Activated T-helper 17 cell treated with anti-CD3 and anti-CD28 coated beads, Interleukin-2, amount 50 U/mL, for 72 hours (primary cell): ENCODE measurements at regions not wholly inside any gene's neighbourhood (a gene's known extent, or its start where the extent isn't known, plus 50 kb on each side); places are given as distances from the start of the nearest gene placed in this dataset.

ENCODE experiments used
- ATAC-seq: fragments of 150-1000 bp; cut with Tn5 transposase; replicated peaks from 2 replicates; pipeline ENCODE4 v1.10.0; 2021; ENCODE audit warnings: mild to moderate bottlenecking, moderate library complexity
- H3K27ac Mint-ChIP-seq: one replicate; pipeline ENCODE4 v1.8.0; 2022; ENCODE audit warnings: mixed read lengths
- H3K27me3 Mint-ChIP-seq: one replicate; pipeline ENCODE4 v1.8.0; 2022; ENCODE audit warnings: mixed read lengths
- H3K36me3 Mint-ChIP-seq: one replicate; pipeline ENCODE4 v1.8.0; 2022; ENCODE audit warnings: low read depth, mild to moderate bottlenecking, mixed read lengths
- H3K4me1 Mint-ChIP-seq: one replicate; pipeline ENCODE4 v1.8.0; 2022; ENCODE audit warnings: mixed read lengths
- H3K4me3 Mint-ChIP-seq: one replicate; pipeline ENCODE4 v1.8.0; 2022; ENCODE audit warnings: mild to moderate bottlenecking, mixed read lengths
- H3K9me3 Mint-ChIP-seq: one replicate; pipeline ENCODE4 v1.8.0; 2022; ENCODE audit warnings: mixed read lengths

- ATAC-seq: no peak
- Mint-ChIP-seq H3K36me3 (no peaks in the 10 kb centered on the region), H3K4me3 (no peak overlapping the region), H3K9me3 (no peaks in the 10 kb centered on the region), H3K4me1 (no peaks in the 10 kb centered on the region), H3K27ac (no peak overlapping the region), H3K27me3 (peaks cover 7% of the 10 kb centered on the region)
These were observed 372.0 kb downstream of the ARHGEF28 start for GRCh38 chr5:73997960-73998359.

GRCh38 chr5:73996151-73996755, 370.3 kb downstream of the ARHGEF28 start:
- no peaks in the 10 kb centered on the region for H3K9me3 Mint-ChIP-seq
- H3K4me1 Mint-ChIP-seq: no peaks in the 10 kb centered on the region
- no peaks in the 10 kb centered on the region for H3K36me3 Mint-ChIP-seq
- H3K27me3 Mint-ChIP-seq: peaks cover 14% of the 10 kb centered on the region
- no peak overlapping the region for H3K27ac Mint-ChIP-seq
- no peak for ATAC-seq
- H3K4me3 Mint-ChIP-seq: no peak overlapping the region

GRCh38 chr5:73994963-73995362, 369.0 kb downstream of the ARHGEF28 start:
- Mint-ChIP-seq H3K4me3 (no peak overlapping the region), H3K27ac (no peak overlapping the region), H3K9me3 (no peaks in the 10 kb centered on the region), H3K4me1 (no peaks in the 10 kb centered on the region), H3K36me3 (no peaks in the 10 kb centered on the region), H3K27me3 (peaks cover 20% of the 10 kb centered on the region)
- ATAC-seq: no peak
